ENCODE measurements at regions not wholly inside any gene's neighbourhood (a gene's known extent, or its start where the extent isn't known, plus 50 kb on each side); places are given as distances from the start of the nearest gene placed in this dataset.

DNA sequence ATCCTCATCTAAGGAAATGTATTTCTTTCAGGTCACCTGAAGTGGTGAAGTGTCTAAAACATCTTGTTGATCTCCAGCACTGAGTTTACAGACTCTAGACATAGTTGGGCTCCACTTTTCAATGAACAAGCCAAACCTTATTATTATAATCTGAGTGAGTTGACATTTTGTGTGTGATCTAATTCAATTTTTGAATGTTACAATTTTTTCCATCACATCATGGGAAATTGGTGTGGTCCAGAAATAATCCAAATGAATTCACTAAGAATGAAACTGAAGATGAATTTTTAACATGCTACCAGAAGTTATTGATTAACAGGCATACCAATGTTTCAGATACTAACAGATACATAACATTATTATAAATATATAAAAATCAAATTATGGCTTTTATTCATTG, 75.6 kb upstream of the EFEMP1 start:
- Histone ChIP-seq H3K27me3 (no peaks in the 10 kb centered on the region), H3K4me3 (no peak overlapping the region), H3K9me3 (replicated peaks in 1 of 11) (peaks cover 0 to 6% (median 0%) of the 10 kb centered on the region in 11 experiments; a peak in 2 of 22 replicates), H3K9ac (no peak overlapping the region), H3K4me2 (no peak overlapping the region), H3K36me3 (no peaks in the 10 kb centered on the region), H4K20me1 (no peaks in the 10 kb centered on the region), H3K27ac (no peak overlapping the region), H3K4me1 (peaks cover 0 to 15% (median 6%) of the 10 kb centered on the region in 10 experiments; a peak in 7 of 20 replicates)
- TF ChIP-seq Cebpa-rat (IDR thresholded peaks at IDR 0.05), result no peak

DNA sequence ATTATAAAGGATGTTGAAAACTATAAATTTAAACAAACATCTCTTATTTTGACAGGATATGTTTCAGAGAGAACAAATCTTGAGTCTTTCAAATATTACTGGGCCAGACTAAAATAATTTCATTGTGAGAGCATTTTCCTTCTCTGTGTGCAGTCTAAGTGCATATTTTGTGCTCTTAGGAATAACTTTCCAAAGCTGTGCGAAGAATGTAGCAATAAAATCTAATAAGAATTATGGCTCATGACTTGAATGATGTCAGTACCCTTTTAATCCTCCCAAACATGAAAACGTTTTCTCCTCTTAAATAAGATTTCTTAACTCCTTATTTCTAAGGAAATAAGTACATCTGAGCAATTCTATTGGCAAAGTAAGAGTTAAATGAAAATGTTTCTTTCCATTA, 76.2 kb upstream of the EFEMP1 start:
- peaks cover 0 to 15% (median 6%) of the 10 kb centered on the region in 10 experiments; a peak in 7 of 20 replicates for H3K4me1 ChIP-seq
- no peaks in the 10 kb centered on the region for H4K20me1 ChIP-seq
- peaks cover 0 to 6% (median 0%) of the 10 kb centered on the region in 11 experiments; a peak in 4 of 22 replicates for H3K9me3 ChIP-seq (replicated peaks in 1 of 11)
- H3K36me3 ChIP-seq, result no peaks in the 10 kb centered on the region
- no peak overlapping the region for H3K27ac ChIP-seq
- no peak overlapping the region for H3K4me2 ChIP-seq
- no peak for TF ChIP-seq Cebpa-rat (IDR thresholded peaks at IDR 0.05)
- no peak overlapping the region for H3K9ac ChIP-seq
- H3K27me3 ChIP-seq, result no peaks in the 10 kb centered on the region
- no peak overlapping the region for H3K4me3 ChIP-seq

DNA sequence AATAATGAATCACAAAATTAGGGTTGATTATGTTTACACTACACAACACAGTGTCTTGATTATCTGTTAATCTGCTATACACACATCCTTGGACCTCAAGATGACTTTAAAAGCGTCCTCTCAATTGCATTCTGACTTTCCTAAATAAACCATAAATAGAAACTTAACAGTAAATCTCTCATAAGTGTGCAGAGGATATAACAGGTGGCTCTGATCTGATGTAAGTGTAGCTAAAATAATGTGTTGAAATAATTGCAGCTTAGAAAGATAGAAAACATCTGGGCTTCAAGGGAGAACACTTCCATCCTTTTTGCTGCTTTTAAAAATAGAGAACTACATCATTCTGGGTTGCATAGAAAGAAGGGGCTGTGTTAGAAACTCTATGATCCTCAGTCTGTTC, 78.4 kb upstream of the EFEMP1 start:
- H3K36me3 ChIP-seq, result no peaks in the 10 kb centered on the region
- TF ChIP-seq Cebpa-rat (IDR thresholded peaks at IDR 0.05), result no peak

DNA sequence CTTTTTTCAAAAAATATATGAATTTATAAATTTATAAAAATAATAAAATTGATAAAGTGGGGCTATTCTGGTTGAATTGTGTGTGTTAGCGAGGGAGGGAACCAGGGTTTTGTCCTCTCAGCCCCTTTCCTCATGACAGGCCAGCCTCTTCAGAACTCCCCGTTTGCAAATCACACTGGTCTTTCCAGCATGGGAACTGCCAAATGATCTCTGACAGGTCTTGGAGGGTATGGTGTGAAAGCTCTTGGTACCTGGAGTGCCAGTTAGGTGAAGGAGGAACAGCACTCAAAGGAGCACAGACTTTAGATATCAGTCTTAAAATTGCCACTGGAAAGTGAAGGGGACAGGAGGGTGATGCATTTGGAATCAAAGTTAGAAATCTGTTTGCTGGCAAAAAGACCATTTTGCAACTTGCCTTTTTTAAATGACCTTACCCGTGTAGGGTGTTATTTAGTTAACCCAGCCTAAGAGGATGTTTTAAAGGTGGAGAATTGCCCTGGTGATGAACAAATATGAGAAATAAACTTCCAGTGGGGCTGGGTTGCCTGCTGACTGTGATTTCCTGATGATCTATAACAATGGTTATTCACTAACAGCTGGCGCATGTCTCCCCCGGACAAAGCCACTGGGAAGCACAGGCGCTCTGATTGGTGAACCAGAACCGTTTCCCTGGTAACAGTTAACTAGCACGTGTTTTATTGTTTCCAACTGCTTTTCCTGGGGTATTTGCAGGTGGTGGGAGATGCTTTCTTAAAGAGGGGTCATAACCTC, 85.3 kb upstream of the EFEMP1 start:
- Histone ChIP-seq H3K27ac (peak overlapping the region in 9 of 11 experiments; percentile 19 to 82 (median 71); a peak in 16 of 22 replicates), H4K20me1 (no peaks in the 10 kb centered on the region), H3K4me2 (peak overlapping the region; percentile 58 to 82 (median 71)), H3K9me3 (replicated peaks in 1 of 11) (peaks cover 0 to 8% (median 0%) of the 10 kb centered on the region in 11 experiments; a peak in 3 of 22 replicates), H3K36me3 (no peaks in the 10 kb centered on the region), H3K9ac (peak overlapping the region in 8 of 11 experiments; percentile 1 to 71 (median 50); a peak in 12 of 22 replicates), H3K27me3 (no peaks in the 10 kb centered on the region), H3K4me3 (0 out of 20 replicates have a peak overlapping the region, but pooled peaks of 1 of the 10 experiments have one; percentile 20), H3K4me1 (peaks cover 9 to 62% (median 30%) of the 10 kb centered on the region in 10 experiments)
- no peak for TF ChIP-seq Cebpa-rat (IDR thresholded peaks at IDR 0.05)

More for the DNA sequence above, 78.4 kb upstream of the EFEMP1 start:
- Histone ChIP-seq H3K4me1 (peaks cover 0 to 15% (median 6%) of the 10 kb centered on the region in 10 experiments; a peak in 7 of 20 replicates), H3K9ac (peak overlapping the region in 1 of 11 experiments; percentile 49; a peak in 1 of 22 replicates), H3K27me3 (no peaks in the 10 kb centered on the region), H3K27ac (peak overlapping the region in 1 of 11 experiments; percentile 64; a peak in 1 of 22 replicates), H3K4me3 (no peak overlapping the region), H3K9me3 (replicated peaks in 1 of 11) (peaks cover 0 to 8% (median 0%) of the 10 kb centered on the region in 11 experiments; a peak in 4 of 22 replicates), H3K4me2 (peak overlapping the region in 5 of 11 experiments; percentile 1 to 40 (median 14); a peak in 6 of 22 replicates), H4K20me1 (no peaks in the 10 kb centered on the region)

DNA sequence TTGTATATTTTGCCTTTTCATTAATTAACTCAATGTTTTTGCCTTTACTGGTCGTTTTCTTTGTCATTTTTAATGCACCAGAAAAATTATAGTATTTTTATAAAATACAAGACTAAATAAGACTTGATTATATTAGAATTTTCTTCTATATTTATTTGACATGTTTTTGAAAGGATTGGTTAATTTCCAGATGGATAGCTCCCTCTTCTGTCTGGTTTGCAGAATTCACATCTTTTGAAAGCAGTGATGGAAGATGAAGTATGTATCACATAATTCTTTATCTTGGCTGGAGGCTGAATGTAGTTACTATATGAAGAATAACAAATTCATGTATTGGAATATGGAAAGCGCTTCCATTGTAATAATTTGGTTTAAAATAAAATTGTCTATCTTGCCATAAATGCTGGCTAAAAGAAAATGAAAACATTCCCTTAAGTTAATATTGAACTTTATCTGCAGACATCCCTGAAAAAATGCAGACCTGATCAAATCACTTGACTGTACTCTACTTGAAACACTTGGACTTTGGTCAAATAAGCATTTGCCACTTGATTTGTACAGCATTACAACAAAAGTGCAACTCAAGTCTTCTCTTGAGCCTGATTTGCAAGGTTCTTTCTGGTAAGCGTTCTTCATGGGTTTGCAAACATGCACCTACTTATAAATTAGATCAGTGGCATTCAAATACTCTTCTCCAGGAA, 86.3 kb upstream of the EFEMP1 start:
- peak overlapping the region in 8 of 11 experiments; percentile 29 to 82 (median 64); a peak in 14 of 22 replicates for H3K27ac ChIP-seq
- H3K4me2 ChIP-seq, result peak overlapping the region in 10 of 11 experiments; percentile 58 to 82 (median 72); a peak in 17 of 22 replicates
- no peaks in the 10 kb centered on the region for H4K20me1 ChIP-seq
- H3K9ac ChIP-seq, result peak overlapping the region in 3 of 11 experiments; percentile 42 to 71 (median 42); a peak in 5 of 22 replicates
- TF ChIP-seq Cebpa-rat (IDR thresholded peaks at IDR 0.05), result no peak
- no peak overlapping the region for H3K4me3 ChIP-seq
- H3K27me3 ChIP-seq, result no peaks in the 10 kb centered on the region
- peaks cover 0 to 7% (median 0%) of the 10 kb centered on the region in 11 experiments; a peak in 2 of 22 replicates for H3K9me3 ChIP-seq (replicated peaks in 1 of 11)
- no peaks in the 10 kb centered on the region for H3K36me3 ChIP-seq
- peaks cover 17 to 67% (median 37%) of the 10 kb centered on the region in 10 experiments for H3K4me1 ChIP-seq

DNA sequence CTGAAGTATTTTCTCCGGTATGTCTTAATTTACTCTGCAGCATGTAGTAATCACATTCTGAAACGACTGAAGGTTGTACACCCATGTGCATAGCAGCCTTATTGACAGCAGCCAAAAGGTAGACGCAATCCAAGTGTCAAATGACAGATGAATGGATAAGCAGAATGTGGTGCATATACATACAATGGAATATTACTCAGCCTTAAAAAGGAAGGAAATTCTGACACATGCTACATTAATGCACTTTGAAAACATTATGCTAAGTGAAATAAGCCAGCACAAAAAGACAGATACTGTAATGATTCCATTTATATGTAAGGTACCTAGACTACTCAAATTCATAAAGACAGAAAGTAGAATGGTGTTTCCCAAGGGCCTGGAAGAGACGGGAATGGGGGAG, 88.0 kb upstream of the EFEMP1 start:
- Histone ChIP-seq H3K4me2 (peak overlapping the region in 3 of 11 experiments; percentile 9 to 35 (median 18); a peak in 4 of 22 replicates), H3K4me3 (no peak overlapping the region)
- TF ChIP-seq Cebpa-rat (IDR thresholded peaks at IDR 0.05), result no peak

DNA sequence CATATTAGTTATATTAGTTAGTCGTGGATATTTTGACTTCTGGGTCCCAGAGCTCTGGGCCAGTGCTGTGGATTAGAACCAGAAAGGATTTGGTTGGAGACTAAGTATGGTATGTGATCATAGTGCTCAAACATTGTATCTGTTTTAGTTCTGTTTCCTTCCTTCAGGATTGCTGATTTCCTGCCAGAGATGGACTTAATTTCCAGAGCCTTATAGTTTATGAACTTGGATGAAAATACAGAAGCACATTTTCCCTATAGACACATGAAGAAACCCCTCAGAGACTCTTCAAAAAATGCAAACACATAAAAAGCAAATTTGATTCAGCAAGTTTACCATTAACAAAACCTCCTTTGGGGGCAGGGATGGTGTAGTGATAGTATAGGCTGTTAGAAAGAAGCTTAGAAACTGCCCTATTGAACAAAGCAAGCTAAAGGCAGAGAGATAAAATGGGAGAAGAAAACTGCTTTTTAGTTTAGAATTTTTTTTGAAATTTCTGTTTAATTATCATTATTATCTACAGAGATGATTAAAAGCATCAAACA, 88.7 kb upstream of the EFEMP1 start:
- H4K20me1 ChIP-seq, result no peaks in the 10 kb centered on the region
- no peaks in the 10 kb centered on the region for H3K9me3 ChIP-seq (replicated peaks in 1 of 11)
- no peak overlapping the region for H3K27ac ChIP-seq
- no peak overlapping the region for H3K4me3 ChIP-seq
- H3K27me3 ChIP-seq, result no peaks in the 10 kb centered on the region
- no peak overlapping the region; a peak in 1 of 22 replicates for H3K9ac ChIP-seq
- H3K36me3 ChIP-seq, result no peaks in the 10 kb centered on the region
- no peak for TF ChIP-seq Cebpa-rat (IDR thresholded peaks at IDR 0.05)
- peaks cover 23 to 84% (median 48%) of the 10 kb centered on the region in 10 experiments for H3K4me1 ChIP-seq
- peak overlapping the region in 6 of 11 experiments; percentile 5 to 52 (median 26); a peak in 9 of 22 replicates for H3K4me2 ChIP-seq

More for the DNA sequence above, 88.0 kb upstream of the EFEMP1 start:
- Histone ChIP-seq H4K20me1 (no peaks in the 10 kb centered on the region), H3K27ac (no peak overlapping the region), H3K27me3 (no peaks in the 10 kb centered on the region), H3K36me3 (no peaks in the 10 kb centered on the region), H3K9ac (no peak overlapping the region), H3K4me1 (peaks cover 23 to 82% (median 48%) of the 10 kb centered on the region in 10 experiments), H3K9me3 (replicated peaks in 1 of 11) (no peaks in the 10 kb centered on the region)

DNA sequence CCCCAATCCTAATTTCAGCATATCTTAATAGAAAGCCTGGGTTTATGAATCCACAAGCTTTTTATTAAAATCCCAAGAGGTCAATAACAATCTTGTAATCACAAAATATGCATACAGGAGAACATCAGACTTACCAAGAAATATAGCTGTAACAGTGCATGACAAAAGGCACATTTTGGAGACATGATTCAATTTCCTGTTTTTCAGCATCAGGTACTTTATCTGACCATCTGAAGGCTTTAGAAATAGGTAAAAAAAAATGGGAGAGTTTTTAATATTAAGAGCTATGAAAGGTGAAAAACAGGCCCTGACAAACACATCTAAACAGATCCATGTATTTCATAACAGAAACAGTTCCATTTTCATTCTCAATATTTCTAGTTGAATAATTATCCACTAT, 89.9 kb upstream of the EFEMP1 start:
- Histone ChIP-seq H4K20me1 (no peaks in the 10 kb centered on the region), H3K27me3 (no peaks in the 10 kb centered on the region), H3K4me1 (peaks cover 23 to 85% (median 52%) of the 10 kb centered on the region in 10 experiments), H3K27ac (peak overlapping the region in 2 of 11 experiments; percentile 9 to 47; a peak in 2 of 22 replicates), H3K9ac (no peak overlapping the region), H3K4me2 (peak overlapping the region in 3 of 11 experiments; percentile 7 to 38 (median 35); a peak in 5 of 22 replicates), H3K36me3 (no peaks in the 10 kb centered on the region), H3K4me3 (no peak overlapping the region), H3K9me3 (replicated peaks in 1 of 11) (no peaks in the 10 kb centered on the region)
- TF ChIP-seq Cebpa-rat (IDR thresholded peaks at IDR 0.05), result no peak
